ENCODE measurements at regions not wholly inside any gene's neighbourhood (a gene's known extent, or its start where the extent isn't known, plus 50 kb on each side); places are given as distances from the start of the nearest gene placed in this dataset.

- WGBS = 73% methylated on average over 3 of the region's 3 CpGs
- Histone ChIP-seq H3K4me3 (no peak overlapping the region), H3K27ac (no peak overlapping the region), H3K36me3 (no peaks in the 10 kb centered on the region), H3K9me3 (no peaks in the 10 kb centered on the region), H3K4me1 (no peaks in the 10 kb centered on the region), H3K27me3 (peaks cover 17% of the 10 kb centered on the region)
- DNase-seq (ENCODE audit: low spot score in 2 of 2) = peak in 1 of 2 donors; percentile 15
- TF ChIP-seq CTCF (IDR thresholded peaks at IDR 0.05) = no peak
- TF ChIP-seq POLR2AphosphoS5 (IDR thresholded peaks at IDR 0.05) = no peak
- no peak for TF ChIP-seq EP300 (IDR thresholded peaks at IDR 0.05)
- no peak for TF ChIP-seq POLR2A (IDR thresholded peaks at IDR 0.05)
Observed at GRCh38 chr11:45399166-45399565, 113.0 kb upstream of the SYT13 start.

- WGBS = 90% methylated on average over 8 of the region's 8 CpGs
- Histone ChIP-seq H3K36me3 (no peaks in the 10 kb centered on the region), H3K4me1 (no peaks in the 10 kb centered on the region), H3K27ac (no peak overlapping the region), H3K27me3 (peaks cover 17% of the 10 kb centered on the region), H3K4me3 (no peak overlapping the region), H3K9me3 (no peaks in the 10 kb centered on the region)
- no peak for TF ChIP-seq EP300 (IDR thresholded peaks at IDR 0.05)
- no peak for TF ChIP-seq POLR2AphosphoS5 (IDR thresholded peaks at IDR 0.05)
- DNase-seq (ENCODE audit: low spot score in 2 of 2) = peak in 1 of 2 donors; percentile 30
Observed at GRCh38 chr11:45398325-45398724, 112.2 kb upstream of the SYT13 start.

- Histone ChIP-seq H3K27ac (no peak overlapping the region), H3K4me3 (no peak overlapping the region), H3K4me1 (no peaks in the 10 kb centered on the region), H3K27me3 (peaks cover 16% of the 10 kb centered on the region), H3K36me3 (no peaks in the 10 kb centered on the region), H3K9me3 (no peaks in the 10 kb centered on the region)
- DNase-seq (ENCODE audit: low spot score in 2 of 2) = peak in 1 of 2 donors; percentile 5
- WGBS = 46% methylated on average over 4 of the region's 4 CpGs
- TF ChIP-seq POLR2AphosphoS5 (IDR thresholded peaks at IDR 0.05) = no peak
- TF ChIP-seq CTCF (IDR thresholded peaks at IDR 0.05) = no peak
- no peak for TF ChIP-seq EP300 (IDR thresholded peaks at IDR 0.05)
- no peak for TF ChIP-seq POLR2A (IDR thresholded peaks at IDR 0.05)
Observed at GRCh38 chr11:45396394-45396793, 110.3 kb upstream of the SYT13 start.

- TF ChIP-seq CTCF (IDR thresholded peaks at IDR 0.05) = no peak
- no peak for TF ChIP-seq EP300 (IDR thresholded peaks at IDR 0.05)
- TF ChIP-seq POLR2AphosphoS5 (IDR thresholded peaks at IDR 0.05) = no peak
- no peak for TF ChIP-seq POLR2A (IDR thresholded peaks at IDR 0.05)
- 66% methylated on average over 5 of the region's 5 CpGs for WGBS
- DNase-seq (ENCODE audit: low spot score in 2 of 2) = peak in 1 of 2 donors; percentile 5
Observed at GRCh38 chr11:45395947-45396346, 109.8 kb upstream of the SYT13 start.

GRCh38 chr11:45395421-45395820, 109.3 kb upstream of the SYT13 start:
- Histone ChIP-seq H3K36me3 (no peaks in the 10 kb centered on the region), H3K9me3 (no peaks in the 10 kb centered on the region), H3K4me3 (no peak overlapping the region), H3K4me1 (no peaks in the 10 kb centered on the region), H3K27ac (no peak overlapping the region), H3K27me3 (peaks cover 14% of the 10 kb centered on the region)
- DNase-seq (ENCODE audit: low spot score in 2 of 2) = no peak
- WGBS = 97% methylated on average over 5 of the region's 6 CpGs
- TF ChIP-seq POLR2A (IDR thresholded peaks at IDR 0.05) = no peak
- TF ChIP-seq EP300 (IDR thresholded peaks at IDR 0.05) = no peak
- no peak for TF ChIP-seq POLR2AphosphoS5 (IDR thresholded peaks at IDR 0.05)
- no peak for TF ChIP-seq CTCF (IDR thresholded peaks at IDR 0.05)

More at GRCh38 chr11:45395947-45396346, 109.8 kb upstream of the SYT13 start:
- Histone ChIP-seq H3K4me3 (no peak overlapping the region), H3K4me1 (no peaks in the 10 kb centered on the region), H3K36me3 (no peaks in the 10 kb centered on the region), H3K9me3 (no peaks in the 10 kb centered on the region), H3K27me3 (peaks cover 13% of the 10 kb centered on the region), H3K27ac (no peak overlapping the region)

All from suprapubic skin (tissue), 4 donors.